Dendritic cell treated with granulocyte-macrophage colony-stimulating factor and Interleukin-4, amounts not matched to agents 40 ng/mL and 50 ng/mL, for 4 days (primary cell): ENCODE measurements at regions not wholly inside any gene's neighbourhood (a gene's known extent, or its start where the extent isn't known, plus 50 kb on each side); places are given as distances from the start of the nearest gene placed in this dataset.

Experiments used
- H3K27ac Mint-ChIP-seq: one replicate; pipeline ENCODE4 v1.8.0; 2022; ENCODE audit warnings: mild to moderate bottlenecking, mixed read lengths
- H3K27me3 Mint-ChIP-seq: one replicate; pipeline ENCODE4 v1.8.0; 2022; ENCODE audit warnings: mild to moderate bottlenecking, mixed read lengths
- H3K36me3 Mint-ChIP-seq: one replicate; pipeline ENCODE4 v1.8.0; 2022; ENCODE audit warnings: low read depth, mixed read lengths
- H3K4me1 Mint-ChIP-seq: one replicate; pipeline ENCODE4 v1.8.0; 2022; ENCODE audit warnings: low read depth, mixed read lengths
- H3K4me3 Mint-ChIP-seq: one replicate; pipeline ENCODE4 v1.8.0; 2022; ENCODE audit warnings: mild to moderate bottlenecking, moderate library complexity, mixed read lengths
- H3K9me3 Mint-ChIP-seq: one replicate; pipeline ENCODE4 v1.8.0; 2022; ENCODE audit warnings: mixed read lengths
- intact Hi-C: fragments of 100-400 bp; cut with micrococcal nuclease; formaldehyde crosslinking; loops from one replicate; pipeline ENCODE4 v1.15.0; 2022

DNA sequence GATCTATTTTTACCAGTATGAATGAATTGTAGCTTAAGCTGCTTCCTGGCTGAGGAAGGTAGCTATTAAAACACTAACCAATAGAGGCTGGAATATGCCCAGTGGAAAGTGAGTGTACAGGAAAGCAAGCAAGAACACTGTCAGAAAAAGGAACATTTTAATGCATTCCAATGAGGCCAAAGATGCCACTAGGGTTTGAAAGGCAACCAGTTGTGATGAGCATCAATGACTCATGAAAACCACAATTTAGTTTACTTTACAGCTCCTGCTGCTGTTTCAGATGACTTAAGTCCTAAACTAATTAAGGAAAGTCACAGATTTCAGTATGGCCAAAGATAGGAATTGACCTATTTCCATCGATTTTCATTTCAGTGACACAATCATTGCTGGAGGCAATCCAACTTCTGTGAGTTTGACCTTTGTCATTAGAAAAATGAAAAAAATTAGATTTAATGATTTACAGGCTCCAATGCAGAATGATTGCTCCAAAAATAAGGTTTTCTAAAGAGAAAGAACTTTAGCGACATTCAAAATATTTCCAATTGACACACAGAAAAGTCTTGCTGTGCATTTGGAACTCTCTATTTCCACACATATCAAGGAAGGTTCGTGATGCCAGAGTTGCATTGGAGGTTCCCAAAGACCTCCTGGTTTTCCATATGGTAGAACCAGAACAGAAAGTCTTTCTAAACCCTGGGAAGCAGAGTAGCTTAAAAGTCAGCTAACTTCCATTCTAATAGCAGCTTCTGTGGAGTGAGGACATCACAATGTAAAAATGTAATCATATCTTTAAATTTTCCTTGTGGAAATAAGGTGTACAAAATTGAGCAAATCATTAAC is 103.0 kb downstream of the SUCNR1 start:
- no peaks in the 10 kb centered on the region for H3K36me3 Mint-ChIP-seq
- no peaks in the 10 kb centered on the region for H3K27me3 Mint-ChIP-seq
- H3K9me3 Mint-ChIP-seq = no peaks in the 10 kb centered on the region
- intact Hi-C loops = no loop called here
- no peaks in the 10 kb centered on the region for H3K4me1 Mint-ChIP-seq
- H3K4me3 Mint-ChIP-seq = no peak overlapping the region
- H3K27ac Mint-ChIP-seq = no peak overlapping the region

DNA sequence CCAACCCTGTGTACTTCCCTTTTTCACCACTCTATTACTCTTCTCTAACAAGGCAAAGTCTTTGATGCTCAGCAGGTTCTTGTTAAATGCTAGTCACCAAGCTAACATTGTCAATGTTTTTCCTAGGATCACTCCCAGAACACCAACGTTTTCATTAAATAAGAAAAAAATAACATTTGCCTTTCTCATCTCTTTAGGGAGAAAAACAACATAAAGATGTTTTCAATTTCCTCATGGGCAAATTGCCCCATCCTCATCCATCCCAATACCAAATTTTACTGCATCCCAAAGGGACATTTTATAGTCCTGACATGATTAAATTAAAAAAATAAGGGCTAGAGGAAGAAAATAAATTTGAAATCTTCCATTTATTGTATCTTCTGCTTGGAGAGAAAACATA is 106.5 kb downstream of the SUCNR1 start:
- intact Hi-C loops = no loop called here
- H3K27ac Mint-ChIP-seq = no peak overlapping the region
- H3K4me1 Mint-ChIP-seq = no peaks in the 10 kb centered on the region
- H3K27me3 Mint-ChIP-seq = no peaks in the 10 kb centered on the region
- H3K4me3 Mint-ChIP-seq = no peak overlapping the region
- no peaks in the 10 kb centered on the region for H3K36me3 Mint-ChIP-seq
- no peaks in the 10 kb centered on the region for H3K9me3 Mint-ChIP-seq

DNA sequence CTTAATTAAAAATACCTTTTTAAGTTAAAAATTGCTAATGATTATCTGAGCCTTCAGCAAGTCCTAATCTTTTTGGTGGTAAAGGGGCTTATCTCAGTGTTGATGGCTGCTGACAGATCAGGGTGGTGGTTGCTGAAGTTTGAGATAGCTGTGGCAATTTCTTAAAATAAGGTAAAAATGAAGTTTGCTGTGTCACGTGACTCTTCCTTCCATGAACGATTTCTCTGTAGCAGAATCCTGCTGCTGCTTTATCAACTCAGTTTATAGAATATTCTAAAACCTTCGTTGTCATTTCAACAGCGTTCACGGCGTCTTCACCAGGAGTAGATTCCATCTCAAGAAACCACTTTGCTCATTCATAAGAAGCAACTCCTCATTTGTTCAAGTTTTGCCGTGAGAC is 110.1 kb downstream of the SUCNR1 start:
- intact Hi-C loops = no loop called here
- Mint-ChIP-seq H3K27me3 (no peaks in the 10 kb centered on the region), H3K36me3 (no peaks in the 10 kb centered on the region), H3K4me3 (no peak overlapping the region), H3K27ac (no peak overlapping the region), H3K9me3 (no peaks in the 10 kb centered on the region), H3K4me1 (no peaks in the 10 kb centered on the region)

DNA sequence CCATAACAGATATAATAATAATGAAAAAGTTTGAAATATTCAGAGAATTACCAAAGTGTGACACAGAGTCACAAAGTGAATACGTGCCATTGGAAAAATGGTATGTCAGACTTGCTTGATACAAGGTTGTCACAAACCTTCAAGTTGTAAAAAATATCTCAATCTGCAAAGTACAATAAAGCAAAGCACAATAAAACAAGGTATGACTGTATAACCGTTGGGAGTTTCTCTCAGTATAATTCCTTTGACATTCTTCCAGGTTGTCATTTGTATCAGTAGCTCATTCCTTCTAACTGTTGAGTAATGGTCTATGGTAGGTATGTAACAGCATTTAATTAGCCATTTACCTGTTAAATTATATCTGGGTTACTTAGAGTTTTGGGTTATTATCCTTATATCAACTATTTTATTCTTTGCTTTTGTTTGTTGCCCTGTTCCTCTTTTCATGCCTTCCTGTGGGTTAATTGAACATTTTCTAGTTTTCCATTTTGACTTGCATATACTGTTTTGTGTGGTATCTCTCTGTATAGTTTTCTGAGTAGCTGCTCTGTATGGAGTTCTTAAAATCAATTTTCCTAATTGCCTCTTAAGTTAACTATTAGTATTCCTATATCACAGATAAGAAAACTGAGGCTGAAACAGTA is 112.5 kb downstream of the SUCNR1 start:
- no peak overlapping the region for H3K27ac Mint-ChIP-seq
- H3K4me3 Mint-ChIP-seq = no peak overlapping the region
- no peaks in the 10 kb centered on the region for H3K36me3 Mint-ChIP-seq
- H3K4me1 Mint-ChIP-seq = no peaks in the 10 kb centered on the region
- H3K27me3 Mint-ChIP-seq = no peaks in the 10 kb centered on the region
- no peaks in the 10 kb centered on the region for H3K9me3 Mint-ChIP-seq
- intact Hi-C loops = no loop called here

DNA sequence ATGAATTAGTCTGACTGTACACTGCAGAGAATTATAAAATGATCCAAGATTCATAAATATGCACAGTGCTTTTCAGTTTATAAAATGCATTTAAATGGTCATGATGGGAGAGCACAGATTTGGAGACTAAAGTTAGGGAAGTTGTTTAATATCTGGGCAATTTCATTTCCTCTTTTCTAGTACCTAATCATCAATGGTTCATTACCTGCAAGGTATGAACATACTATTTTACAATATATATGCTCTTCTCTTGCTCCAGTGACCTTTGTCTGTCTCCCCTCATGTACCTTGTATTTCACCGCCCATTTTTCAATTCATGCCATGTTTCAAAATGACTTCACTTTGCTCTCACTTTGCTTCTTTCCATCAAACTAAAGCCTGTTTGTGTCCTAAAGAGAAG is 114.5 kb downstream of the SUCNR1 start:
- no peaks in the 10 kb centered on the region for H3K27me3 Mint-ChIP-seq
- H3K4me3 Mint-ChIP-seq = no peak overlapping the region
- no peak overlapping the region for H3K27ac Mint-ChIP-seq
- intact Hi-C loops = no loop called here
- no peaks in the 10 kb centered on the region for H3K36me3 Mint-ChIP-seq
- H3K9me3 Mint-ChIP-seq = no peaks in the 10 kb centered on the region
- H3K4me1 Mint-ChIP-seq = no peaks in the 10 kb centered on the region

DNA sequence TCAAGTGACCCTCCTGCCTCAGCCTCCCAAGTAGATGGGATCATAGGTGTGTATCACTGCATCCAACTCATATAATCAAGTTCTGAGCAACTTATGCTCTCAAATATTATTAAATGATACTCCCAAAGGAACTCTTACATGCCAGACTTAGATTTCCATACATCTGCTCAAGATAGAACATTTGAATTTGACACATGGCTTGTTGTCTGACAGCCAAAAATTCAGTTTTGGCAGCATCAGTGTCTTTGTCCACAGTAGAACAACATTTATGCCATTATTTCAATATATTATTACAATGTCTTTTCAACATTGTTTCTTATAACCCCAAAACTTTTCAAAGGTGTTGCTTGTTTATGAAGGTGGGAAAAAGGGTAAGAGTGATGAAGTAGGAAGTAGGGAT is 116.2 kb downstream of the SUCNR1 start:
- no peaks in the 10 kb centered on the region for H3K9me3 Mint-ChIP-seq
- no peak overlapping the region for H3K4me3 Mint-ChIP-seq
- H3K4me1 Mint-ChIP-seq = no peaks in the 10 kb centered on the region
- H3K27me3 Mint-ChIP-seq = no peaks in the 10 kb centered on the region
- no peaks in the 10 kb centered on the region for H3K36me3 Mint-ChIP-seq
- H3K27ac Mint-ChIP-seq = no peak overlapping the region
- intact Hi-C loops = no loop called here

DNA sequence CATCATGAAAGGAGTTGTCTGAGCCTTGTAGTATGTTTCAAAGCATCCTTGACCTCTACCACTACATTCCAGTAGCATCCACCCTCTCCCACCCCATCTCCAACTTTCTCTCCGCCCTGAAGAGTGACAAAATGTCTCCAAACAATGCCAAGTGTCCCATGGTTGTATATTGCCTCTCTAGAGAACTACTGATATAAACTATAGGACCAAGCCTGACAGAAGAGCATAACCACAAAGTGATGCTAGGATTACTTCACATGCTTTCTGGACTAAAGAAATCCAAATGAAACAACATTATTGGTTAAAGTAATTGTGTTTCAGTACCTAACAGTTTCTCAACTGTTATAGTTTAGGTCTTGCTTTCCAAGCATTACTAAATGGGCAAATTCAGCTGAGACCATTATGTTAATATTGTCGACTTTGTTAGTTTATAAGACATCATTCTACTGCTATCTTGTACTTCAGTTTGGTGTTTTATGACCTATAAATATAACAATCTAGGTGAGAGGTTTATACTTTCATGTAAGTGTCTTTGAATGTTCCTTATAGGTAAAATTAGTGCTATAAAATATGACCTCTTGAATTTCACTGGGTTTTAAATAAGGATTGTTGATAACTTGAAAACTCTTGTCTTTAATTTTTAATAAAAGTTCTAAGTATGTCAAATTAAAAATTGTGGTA is 117.4 kb downstream of the SUCNR1 start:
- Mint-ChIP-seq H3K27me3 (no peaks in the 10 kb centered on the region), H3K27ac (no peak overlapping the region), H3K4me3 (no peak overlapping the region), H3K4me1 (no peaks in the 10 kb centered on the region), H3K36me3 (no peaks in the 10 kb centered on the region), H3K9me3 (no peaks in the 10 kb centered on the region)
- intact Hi-C loops = no loop called here

DNA sequence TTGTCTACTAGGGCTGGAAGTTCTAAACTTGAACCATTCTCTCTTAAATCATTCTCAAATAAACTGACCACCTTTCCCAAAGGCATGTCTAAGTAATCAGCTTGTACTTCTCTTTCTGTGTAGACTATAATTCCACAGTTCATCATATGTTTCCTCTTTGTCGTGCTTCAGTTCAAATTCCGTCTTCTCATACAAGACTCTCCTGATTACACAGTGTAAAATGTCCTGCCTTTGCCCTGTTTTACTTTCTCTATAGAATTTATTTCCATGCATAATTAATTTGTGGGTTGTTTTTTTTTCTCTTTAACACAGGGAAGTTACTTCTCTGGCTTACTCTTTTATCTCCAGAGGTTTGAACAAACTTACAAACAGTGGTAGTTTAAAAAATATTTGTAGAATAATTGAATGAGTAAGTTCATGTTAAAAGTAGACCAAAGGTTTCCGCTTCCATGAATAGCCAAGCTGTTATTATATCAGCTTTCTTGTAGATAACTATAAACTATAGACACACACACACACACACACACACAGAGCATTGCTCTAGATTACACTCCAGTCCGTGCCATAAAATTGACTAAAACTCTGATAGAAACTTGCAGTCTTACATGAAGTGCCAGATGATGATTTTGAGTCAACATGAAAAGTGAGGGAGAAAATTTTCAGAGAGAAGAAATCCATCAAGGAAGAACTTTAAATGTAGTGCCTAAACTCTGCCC is 119.0 kb downstream of the SUCNR1 start:
- Mint-ChIP-seq H3K9me3 (no peaks in the 10 kb centered on the region), H3K27ac (no peak overlapping the region), H3K4me1 (no peaks in the 10 kb centered on the region), H3K36me3 (no peaks in the 10 kb centered on the region), H3K4me3 (no peak overlapping the region), H3K27me3 (no peaks in the 10 kb centered on the region)
- intact Hi-C loops = no loop called here

DNA sequence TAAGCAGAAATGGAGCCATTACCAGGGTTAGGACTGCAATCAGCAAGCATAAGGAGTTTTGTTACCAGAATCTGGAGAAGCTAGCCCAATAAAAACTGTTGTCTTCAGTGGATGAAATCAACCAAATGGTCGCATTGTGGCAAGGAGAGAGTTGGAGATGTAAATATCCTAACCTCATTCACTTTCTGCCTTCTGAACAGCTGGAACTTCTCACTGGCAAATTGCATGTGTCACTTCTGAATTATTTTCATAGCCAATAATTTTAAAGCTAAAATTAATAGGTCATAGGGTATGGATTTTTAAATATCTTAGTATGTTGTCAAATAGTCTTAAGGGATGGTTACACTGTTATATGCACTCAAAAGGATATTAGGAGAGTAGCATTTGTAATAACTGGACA is 121.6 kb downstream of the SUCNR1 start:
- Mint-ChIP-seq H3K27me3 (no peaks in the 10 kb centered on the region), H3K9me3 (no peaks in the 10 kb centered on the region), H3K27ac (no peak overlapping the region), H3K4me3 (no peak overlapping the region), H3K36me3 (no peaks in the 10 kb centered on the region), H3K4me1 (no peaks in the 10 kb centered on the region)
- intact Hi-C loops = no loop called here

DNA sequence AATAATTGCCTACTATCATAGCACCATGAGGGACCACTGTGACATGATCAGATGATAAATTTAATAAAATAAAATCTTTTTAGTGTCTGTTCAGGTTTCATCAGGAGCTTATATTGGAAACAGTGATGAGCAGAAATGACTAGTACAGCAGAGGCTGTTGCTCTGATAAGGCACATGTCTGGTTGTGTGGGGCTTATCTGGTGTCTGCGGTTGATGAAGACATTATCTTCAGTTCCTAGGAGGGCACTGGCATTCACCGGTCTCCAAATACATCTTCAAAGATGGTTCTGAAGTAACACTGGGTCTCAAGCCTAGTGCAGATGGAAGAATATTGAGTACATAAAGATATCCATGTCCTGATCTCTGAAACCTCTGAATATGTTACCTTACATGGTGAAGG is 125.3 kb downstream of the SUCNR1 start:
- no peaks in the 10 kb centered on the region for H3K9me3 Mint-ChIP-seq
- H3K4me1 Mint-ChIP-seq = no peaks in the 10 kb centered on the region
- H3K4me3 Mint-ChIP-seq = no peak overlapping the region
- no peaks in the 10 kb centered on the region for H3K27me3 Mint-ChIP-seq
- intact Hi-C loops = no loop called here
- no peak overlapping the region for H3K27ac Mint-ChIP-seq
- H3K36me3 Mint-ChIP-seq = no peaks in the 10 kb centered on the region

DNA sequence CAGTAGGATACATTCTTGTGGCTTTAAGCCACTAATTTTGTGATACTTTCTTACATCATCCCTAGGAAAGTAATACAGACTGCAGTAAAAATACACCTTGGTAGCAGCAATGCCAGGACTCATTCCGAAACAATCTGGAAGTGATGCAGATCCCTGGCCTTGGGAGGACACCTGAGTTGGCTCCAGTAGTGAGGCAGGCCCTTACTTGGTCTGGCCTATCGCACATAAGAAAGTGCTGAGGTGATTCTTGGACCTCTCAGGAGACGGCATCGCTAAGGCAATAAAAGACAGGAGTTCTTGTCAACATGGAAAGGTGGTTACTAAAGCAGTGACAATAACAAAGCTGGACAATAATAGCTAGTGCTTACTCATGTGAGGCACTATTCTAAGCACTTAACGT is 126.5 kb downstream of the SUCNR1 start:
- no peaks in the 10 kb centered on the region for H3K36me3 Mint-ChIP-seq

DNA sequence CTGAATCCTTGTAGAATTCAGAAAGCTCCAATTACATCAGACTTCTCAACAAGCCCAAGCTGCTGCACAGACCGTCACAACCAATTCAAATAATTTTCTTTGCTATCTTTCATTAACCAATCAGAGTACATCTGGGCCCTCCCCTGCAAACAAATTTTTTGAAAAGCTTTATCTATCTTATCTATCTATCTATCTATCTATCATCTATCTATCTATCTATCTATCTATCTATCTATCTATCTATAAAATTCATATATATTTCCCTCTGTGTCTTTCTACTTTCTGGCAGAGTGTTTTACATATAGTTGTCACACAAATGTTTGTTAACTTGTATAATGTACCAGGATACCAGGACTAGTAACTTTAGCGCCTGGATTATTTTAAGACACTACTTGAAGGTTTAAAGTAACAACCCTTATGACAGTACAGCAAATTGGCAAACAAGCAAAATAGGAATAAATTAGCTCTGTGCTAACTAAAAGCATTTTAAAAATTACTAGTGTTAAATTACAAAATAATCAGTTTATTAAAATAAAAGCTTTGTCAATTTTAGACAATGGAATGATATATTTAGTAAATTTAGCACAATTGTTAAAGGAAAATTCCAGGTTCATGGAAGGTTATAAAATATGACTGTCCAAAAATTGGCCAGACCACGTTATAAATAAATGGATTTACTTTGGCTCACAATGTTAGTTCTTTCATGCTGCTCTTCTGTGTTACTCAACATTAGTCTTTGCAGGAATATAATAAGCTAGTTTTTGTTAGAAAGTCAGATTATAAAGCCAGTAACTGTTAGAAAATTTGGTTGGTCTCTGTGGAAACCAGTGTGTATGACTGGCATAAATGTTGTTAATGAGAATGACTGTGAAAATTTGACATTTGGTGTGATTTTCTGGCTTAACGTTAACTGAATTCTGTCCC is 138.6 kb downstream of the SUCNR1 start:
- H3K9me3 Mint-ChIP-seq = no peaks in the 10 kb centered on the region
- no peak overlapping the region for H3K4me3 Mint-ChIP-seq
- no peaks in the 10 kb centered on the region for H3K4me1 Mint-ChIP-seq
- H3K36me3 Mint-ChIP-seq = no peaks in the 10 kb centered on the region
- intact Hi-C loops = no loop called here
- no peaks in the 10 kb centered on the region for H3K27me3 Mint-ChIP-seq
- H3K27ac Mint-ChIP-seq = no peak overlapping the region

More for the DNA sequence above, 126.5 kb downstream of the SUCNR1 start:
- H3K9me3 Mint-ChIP-seq = no peaks in the 10 kb centered on the region
- H3K27ac Mint-ChIP-seq = no peak overlapping the region
- H3K4me1 Mint-ChIP-seq = no peaks in the 10 kb centered on the region
- intact Hi-C loops = no loop called here
- H3K4me3 Mint-ChIP-seq = no peak overlapping the region
- no peaks in the 10 kb centered on the region for H3K27me3 Mint-ChIP-seq

DNA sequence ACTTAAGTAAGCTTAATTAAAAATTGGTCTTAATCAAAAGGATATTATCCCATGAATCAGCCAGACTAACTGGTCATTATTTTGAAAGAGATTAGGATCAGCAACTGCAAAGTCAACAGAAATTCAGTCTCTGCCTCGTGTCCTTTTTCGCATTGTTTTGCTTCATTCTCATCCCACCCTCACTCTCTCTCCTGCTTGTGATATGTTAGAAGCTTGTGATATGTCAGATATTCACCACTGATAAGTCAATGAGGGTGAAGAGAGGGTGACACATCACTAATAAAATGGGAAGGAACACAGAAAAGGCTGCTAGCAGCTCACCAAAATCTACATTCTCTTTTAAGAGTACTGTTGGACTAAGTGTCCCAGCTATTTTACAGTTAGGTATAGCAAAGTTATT is 146.1 kb downstream of the SUCNR1 start:
- no peaks in the 10 kb centered on the region for H3K36me3 Mint-ChIP-seq
- intact Hi-C loops = no loop called here
- peaks cover 7% of the 10 kb centered on the region for H3K4me1 Mint-ChIP-seq
- no peaks in the 10 kb centered on the region for H3K27me3 Mint-ChIP-seq
- no peak overlapping the region for H3K4me3 Mint-ChIP-seq
- no peaks in the 10 kb centered on the region for H3K9me3 Mint-ChIP-seq
- no peak overlapping the region for H3K27ac Mint-ChIP-seq
